CD4-positive, alpha-beta T cell treated with Interleukin-17A for 4 hours (primary cell): ENCODE measurements at regions not wholly inside any gene's neighbourhood (a gene's known extent, or its start where the extent isn't known, plus 50 kb on each side); places are given as distances from the start of the nearest gene placed in this dataset.
A peak's percentile ranks its signal among the peaks of the same experiment; 100 is the strongest.
"Not testable (repeated sequence)": the region's sequence is repeated elsewhere in the genome, so short reads cannot be mapped to it uniquely, and the experiment has no call there.

ENCODE experiments used
- DNase-seq: peaks from one replicate; pipeline ENCODE4 v3.0.0-alpha.2; 2020; ENCODE audit warnings: mixed read lengths

- DNase-seq, result no peak
Measured at GRCh38 chr6:14874975-14875480, 370.8 kb upstream of the JARID2 start.

GRCh38 chr6:14875481-14876063 lies 370.3 kb upstream of the JARID2 start:
- no peak for DNase-seq

GRCh38 chr6:14876778-14877613 lies 368.9 kb upstream of the JARID2 start:
- peak; percentile 35 for DNase-seq

GRCh38 chr6:14877758-14878157 lies 368.1 kb upstream of the JARID2 start:
- DNase-seq, result no peak

GRCh38 chr6:14880052-14880451 lies 365.8 kb upstream of the JARID2 start:
- DNase-seq, result no peak

GRCh38 chr6:14880677-14881076 lies 365.2 kb upstream of the JARID2 start:
- DNase-seq, result no peak

- no peak for DNase-seq
Measured at GRCh38 chr6:14881398-14881797, 364.5 kb upstream of the JARID2 start.

GRCh38 chr6:14882394-14883026 lies 363.4 kb upstream of the JARID2 start:
- DNase-seq, result no peak

GRCh38 chr6:14883921-14884320 lies 361.9 kb upstream of the JARID2 start:
- DNase-seq, result no peak

GRCh38 chr6:14885498-14885897 lies 360.4 kb upstream of the JARID2 start:
- no peak for DNase-seq

- no peak for DNase-seq
Measured at GRCh38 chr6:14887181-14887580, 358.7 kb upstream of the JARID2 start.

GRCh38 chr6:14887986-14888574 lies 357.8 kb upstream of the JARID2 start:
- no peak for DNase-seq

GRCh38 chr6:14888575-14889000 lies 357.3 kb upstream of the JARID2 start:
- no peak for DNase-seq

- DNase-seq, result no peak
Measured at GRCh38 chr6:14889188-14889587, 356.7 kb upstream of the JARID2 start.

GRCh38 chr6:14889611-14890593 lies 356.0 kb upstream of the JARID2 start:
- no peak for DNase-seq

GRCh38 chr6:14891820-14892375 lies 354.0 kb upstream of the JARID2 start:
- not testable (repeated sequence) for DNase-seq

- no peak for DNase-seq
Measured at GRCh38 chr6:14894105-14894504, 351.8 kb upstream of the JARID2 start.

- DNase-seq, result no peak
Measured at GRCh38 chr6:14896475-14896874, 349.4 kb upstream of the JARID2 start.

- no peak for DNase-seq
Measured at GRCh38 chr6:14897831-14898230, 348.0 kb upstream of the JARID2 start.

GRCh38 chr6:14899441-14899840 lies 346.4 kb upstream of the JARID2 start:
- DNase-seq, result not testable (repeated sequence)

- no peak for DNase-seq
Measured at GRCh38 chr6:14900919-14901318, 344.9 kb upstream of the JARID2 start.
